Breast epithelium (tissue), 4 donors: ENCODE measurements at regions not wholly inside any gene's neighbourhood (a gene's known extent, or its start where the extent isn't known, plus 50 kb on each side); places are given as distances from the start of the nearest gene placed in this dataset.

Source experiments
- DNase-seq, 2 donors: peaks; one replicate each; pipeline ENCODE4 v3.0.0-alpha.2; 2019; ENCODE audit warnings: low spot score in 2 of 2
- H3K27ac ChIP-seq, 2 donors: fragments of 200-600 bp; sonication (generic) in 1 of 2; one replicate each; pipeline ENCODE4 v1.5.1; 2016 to 2019; ENCODE audit warnings: mild to moderate bottlenecking in 1 of 2
- H3K27me3 ChIP-seq, 2 donors: fragments of 200-600 bp; sonication (generic) in 1 of 2; one replicate each; pipeline versions ENCODE4 v1.5.1 to v1.6.0; 2017 to 2019; ENCODE audit warnings: control low read depth in 1 of 2, mild to moderate bottlenecking in 1 of 2
- H3K36me3 ChIP-seq: fragments of 200-600 bp; one replicate; pipeline ENCODE4 v1.5.1; 2019
- H3K4me1 ChIP-seq, 2 donors: fragments of 200-600 bp; sonication (generic); one replicate each; pipeline ENCODE4 v1.5.1; 2016 to 2019; ENCODE audit warnings: control low read depth in 1 of 2
- H3K4me3 ChIP-seq, 3 donors: fragments of 200-600 bp; sonication (generic); 1 replicate in 2 of 3; 2 replicates in 1 of 3; pipeline ENCODE4 v1.5.1; 2016 to 2019; ENCODE audit warnings: mild to moderate bottlenecking in 3 of 3, moderate library complexity in 2 of 3
- H3K9me3 ChIP-seq, 2 donors: fragments of 200-600 bp; sonication (generic) in 1 of 2; one replicate each; pipeline ENCODE4 v1.5.1; 2016 to 2019; ENCODE audit warnings: control low read depth in 1 of 2
- POLR2A ChIP-seq: fragments of 450-650 bp; IDR thresholded peaks from one replicate; pipeline ENCODE4 v1.6.1; 2016; ENCODE audit warnings: antibody characterized with exemption, mild to moderate bottlenecking, moderate library complexity
- POLR2AphosphoS5 ChIP-seq, 3 donors: sonication (generic); formaldehyde crosslinking; IDR thresholded peaks; one replicate each; pipeline ENCODE4 v1.6.1; 2017; ENCODE audit warnings: antibody characterized with exemption in 3 of 3
- intact Hi-C: fragments of 100-400 bp; cut with DNase I; formaldehyde crosslinking; loops from one replicate; pipeline ENCODE4 v1.15.1; 2023; ENCODE audit warnings: low total_unique reads
- TF ChIP-seq, protein P1 (sequence below), 3 donors: fragments of 450-650 bp; IDR thresholded peaks; one replicate each; pipeline ENCODE4 v1.5.1; 2016 to 2017; ENCODE audit warnings: antibody characterized with exemption in 3 of 3, mild to moderate bottlenecking in 3 of 3, moderate library complexity in 3 of 3

GRCh38 chr2:187966924-187967323 is 324.8 kb upstream of the GULP1 start:
- no peak for TF ChIP-seq POLR2AphosphoS5 (IDR thresholded peaks at IDR 0.05)
- TF ChIP-seq, protein P1, sequence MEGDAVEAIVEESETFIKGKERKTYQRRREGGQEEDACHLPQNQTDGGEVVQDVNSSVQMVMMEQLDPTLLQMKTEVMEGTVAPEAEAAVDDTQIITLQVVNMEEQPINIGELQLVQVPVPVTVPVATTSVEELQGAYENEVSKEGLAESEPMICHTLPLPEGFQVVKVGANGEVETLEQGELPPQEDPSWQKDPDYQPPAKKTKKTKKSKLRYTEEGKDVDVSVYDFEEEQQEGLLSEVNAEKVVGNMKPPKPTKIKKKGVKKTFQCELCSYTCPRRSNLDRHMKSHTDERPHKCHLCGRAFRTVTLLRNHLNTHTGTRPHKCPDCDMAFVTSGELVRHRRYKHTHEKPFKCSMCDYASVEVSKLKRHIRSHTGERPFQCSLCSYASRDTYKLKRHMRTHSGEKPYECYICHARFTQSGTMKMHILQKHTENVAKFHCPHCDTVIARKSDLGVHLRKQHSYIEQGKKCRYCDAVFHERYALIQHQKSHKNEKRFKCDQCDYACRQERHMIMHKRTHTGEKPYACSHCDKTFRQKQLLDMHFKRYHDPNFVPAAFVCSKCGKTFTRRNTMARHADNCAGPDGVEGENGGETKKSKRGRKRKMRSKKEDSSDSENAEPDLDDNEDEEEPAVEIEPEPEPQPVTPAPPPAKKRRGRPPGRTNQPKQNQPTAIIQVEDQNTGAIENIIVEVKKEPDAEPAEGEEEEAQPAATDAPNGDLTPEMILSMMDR (IDR thresholded peaks at IDR 0.05) = no peak
- TF ChIP-seq POLR2A = no peak
- H3K27me3 ChIP-seq = no peaks in the 10 kb centered on the region
- no peak for DNase-seq
- H3K4me3 ChIP-seq = no peak overlapping the region
- no peak overlapping the region for H3K27ac ChIP-seq
- H3K9me3 ChIP-seq = no peaks in the 10 kb centered on the region
- no peaks in the 10 kb centered on the region for H3K4me1 ChIP-seq
- intact Hi-C loops = no loop called here
- no peaks in the 10 kb centered on the region for H3K36me3 ChIP-seq

DNA sequence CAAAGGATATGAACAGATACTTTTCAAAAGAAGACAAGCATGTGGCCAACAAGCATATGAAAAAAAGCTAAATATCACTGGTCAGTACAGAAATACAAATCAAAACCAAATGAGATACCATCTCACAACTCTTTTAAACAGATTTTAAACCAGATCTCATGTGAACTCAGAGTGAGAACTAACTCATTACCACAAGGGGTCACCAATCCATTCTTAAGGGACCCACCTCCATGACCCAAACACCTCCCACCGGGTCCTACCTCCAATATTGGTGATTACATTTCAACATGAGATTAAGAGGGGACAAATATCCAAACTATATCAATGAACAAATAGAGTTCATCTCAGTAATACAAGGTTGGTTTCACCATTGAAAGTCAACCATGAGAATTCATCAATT is 319.8 kb upstream of the GULP1 start:
- no peaks in the 10 kb centered on the region for H3K4me1 ChIP-seq
- no peak overlapping the region for H3K4me3 ChIP-seq
- no peaks in the 10 kb centered on the region for H3K9me3 ChIP-seq
- no peaks in the 10 kb centered on the region for H3K36me3 ChIP-seq
- TF ChIP-seq POLR2A (no peak), POLR2AphosphoS5 (IDR thresholded peaks at IDR 0.05) (no peak)
- TF ChIP-seq, protein P1 (IDR thresholded peaks at IDR 0.05) = no peak
- intact Hi-C loops = no loop called here
- H3K27ac ChIP-seq = no peak overlapping the region
- no peaks in the 10 kb centered on the region for H3K27me3 ChIP-seq
- DNase-seq = no peak

GRCh38 chr2:187976259-187976985 is 315.3 kb upstream of the GULP1 start:
- DNase-seq = no peak
- no peak overlapping the region for H3K27ac ChIP-seq
- no peaks in the 10 kb centered on the region for H3K36me3 ChIP-seq
- no peak overlapping the region for H3K4me3 ChIP-seq
- H3K27me3 ChIP-seq = no peaks in the 10 kb centered on the region
- intact Hi-C loops = no loop called here
- H3K9me3 ChIP-seq = no peaks in the 10 kb centered on the region
- TF ChIP-seq, protein P1 (IDR thresholded peaks at IDR 0.05) = no peak
- no peak for TF ChIP-seq POLR2A
- no peak for TF ChIP-seq POLR2AphosphoS5 (IDR thresholded peaks at IDR 0.05)
- H3K4me1 ChIP-seq = no peaks in the 10 kb centered on the region

DNA sequence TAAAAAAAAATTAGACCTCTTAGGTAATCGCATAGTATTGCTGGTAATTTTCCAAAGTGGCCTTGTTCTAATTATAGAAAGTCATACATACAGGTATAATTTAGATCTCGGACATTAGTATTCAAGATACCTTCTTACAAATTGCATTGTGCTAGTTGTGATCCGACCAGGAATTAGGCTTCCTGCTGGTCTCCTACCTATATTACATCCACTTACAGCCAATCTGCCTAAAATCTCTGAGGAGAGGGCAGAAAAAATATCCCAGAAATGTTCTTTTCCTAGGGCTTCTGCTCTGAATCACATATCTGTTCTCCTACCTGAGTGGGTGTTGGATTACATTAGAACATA is 314.7 kb upstream of the GULP1 start:
- intact Hi-C loops = no loop called here
- H3K9me3 ChIP-seq = no peaks in the 10 kb centered on the region
- no peaks in the 10 kb centered on the region for H3K27me3 ChIP-seq
- TF ChIP-seq POLR2A = no peak
- TF ChIP-seq, protein P1 (IDR thresholded peaks at IDR 0.05) = no peak
- H3K4me1 ChIP-seq = no peaks in the 10 kb centered on the region
- no peak overlapping the region for H3K27ac ChIP-seq
- no peak overlapping the region for H3K4me3 ChIP-seq
- no peaks in the 10 kb centered on the region for H3K36me3 ChIP-seq
- DNase-seq = no peak

DNA sequence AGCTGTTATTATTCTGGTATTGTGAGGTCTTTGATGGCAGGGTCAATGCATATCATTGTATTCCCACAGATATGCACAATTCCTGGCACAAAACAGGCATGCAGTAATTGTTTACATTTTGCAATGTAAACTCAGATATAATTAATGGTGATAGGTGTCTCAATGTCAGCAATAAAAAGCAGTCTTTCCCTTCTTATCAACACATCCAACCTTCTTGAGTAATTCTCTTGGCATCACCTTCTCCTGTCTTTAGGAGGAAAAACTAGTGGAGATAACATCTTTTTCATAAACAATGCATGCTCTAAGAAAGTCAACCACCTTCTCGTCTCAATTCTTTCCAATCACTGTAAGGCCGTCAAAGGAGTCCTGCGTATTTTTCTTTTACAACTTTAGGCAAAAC is 313.3 kb upstream of the GULP1 start:
- no peak overlapping the region for H3K27ac ChIP-seq
- intact Hi-C loops = no loop called here

More for the DNA sequence above, 313.3 kb upstream of the GULP1 start:
- no peaks in the 10 kb centered on the region for H3K9me3 ChIP-seq
- H3K36me3 ChIP-seq = no peaks in the 10 kb centered on the region
- DNase-seq = no peak
- no peak overlapping the region for H3K4me3 ChIP-seq
- no peaks in the 10 kb centered on the region for H3K27me3 ChIP-seq
- H3K4me1 ChIP-seq = no peaks in the 10 kb centered on the region
- TF ChIP-seq, protein P1 (IDR thresholded peaks at IDR 0.05) = no peak
- TF ChIP-seq POLR2AphosphoS5 (IDR thresholded peaks at IDR 0.05) (no peak), POLR2A (no peak)
